ENCODE measurements at regions not wholly inside any gene's neighbourhood (a gene's known extent, or its start where the extent isn't known, plus 50 kb on each side); places are given as distances from the start of the nearest gene placed in this dataset.

DNA sequence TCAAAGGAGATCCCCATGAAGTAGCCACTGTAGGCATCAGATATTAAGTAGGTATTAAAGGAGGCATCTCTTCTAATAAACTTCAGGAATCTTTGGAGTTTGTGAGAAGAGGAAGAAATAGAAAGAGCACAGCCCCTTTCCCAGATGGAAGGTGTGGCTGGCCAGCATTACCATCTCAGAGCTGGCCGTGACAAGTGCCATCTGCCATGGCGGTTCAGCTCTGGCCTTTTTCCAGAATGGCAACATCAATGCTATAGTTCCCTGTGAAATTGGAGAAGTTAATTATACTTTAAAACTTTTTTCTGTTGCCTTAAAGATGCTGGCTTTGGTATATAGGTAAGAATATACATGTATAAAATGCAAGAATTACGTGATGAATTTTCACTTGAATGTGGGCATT is 51.9 kb upstream of the MCUR1 start:
- TF ChIP-seq SMC3 (IDR thresholded peaks at IDR 0.05) (no peak), JUN (IDR thresholded peaks at IDR 0.05) (no peak)
